Glutamatergic neuron (in vitro differentiated cells): ENCODE measurements at regions not wholly inside any gene's neighbourhood (a gene's known extent, or its start where the extent isn't known, plus 50 kb on each side); places are given as distances from the start of the nearest gene placed in this dataset.

Experiments used
- DNase-seq: peaks from one replicate; pipeline ENCODE4 v3.0.0; 2022
- H3K27ac Mint-ChIP-seq: one replicate; pipeline ENCODE4 v1.8.0; 2020; ENCODE audit warnings: mild to moderate bottlenecking, mixed read lengths, inconsistent platforms; ENCODE audit not compliant: unreplicated experiment
- H3K27me3 Mint-ChIP-seq: one replicate; pipeline ENCODE4 v1.8.0; 2020; ENCODE audit warnings: mild to moderate bottlenecking, moderate library complexity, mixed read lengths, inconsistent platforms; ENCODE audit not compliant: unreplicated experiment
- H3K36me3 Mint-ChIP-seq: one replicate; pipeline ENCODE4 v1.8.0; 2020; ENCODE audit warnings: mild to moderate bottlenecking, mixed read lengths, inconsistent platforms; ENCODE audit not compliant: unreplicated experiment
- H3K4me1 Mint-ChIP-seq: one replicate; pipeline ENCODE4 v1.8.0; 2020; ENCODE audit warnings: mild to moderate bottlenecking, low read depth, mixed read lengths, inconsistent platforms; ENCODE audit not compliant: unreplicated experiment
- H3K4me3 Mint-ChIP-seq: one replicate; pipeline ENCODE4 v1.8.0; 2020; ENCODE audit warnings: mild to moderate bottlenecking, mixed read lengths, inconsistent platforms; ENCODE audit not compliant: unreplicated experiment
- H3K9me3 Mint-ChIP-seq: one replicate; pipeline ENCODE4 v1.8.0; 2020; ENCODE audit warnings: mild to moderate bottlenecking, moderate library complexity, mixed read lengths, inconsistent platforms; ENCODE audit not compliant: unreplicated experiment
- CTCF ChIP-seq: fragments of 200-600 bp; sonication (generic); IDR thresholded peaks from one replicate; pipeline ENCODE4 v1.5.0; 2021; ENCODE audit not compliant: partially characterized antibody, unreplicated experiment

- DNase-seq: no peak
- no peaks in the 10 kb centered on the region for H3K9me3 Mint-ChIP-seq
- H3K36me3 Mint-ChIP-seq: no peaks in the 10 kb centered on the region
- no peak overlapping the region for H3K27ac Mint-ChIP-seq
- no peaks in the 10 kb centered on the region for H3K4me1 Mint-ChIP-seq
- H3K4me3 Mint-ChIP-seq: no peak overlapping the region
- no peaks in the 10 kb centered on the region for H3K27me3 Mint-ChIP-seq
- TF ChIP-seq CTCF: no peak
Observed at GRCh38 chr6:19002976-19003560, 615.9 kb downstream of the RNF144B start.

GRCh38 chr6:19004176-19004575 is 617.0 kb downstream of the RNF144B start:
- H3K9me3 Mint-ChIP-seq: no peaks in the 10 kb centered on the region
- no peak for TF ChIP-seq CTCF
- no peaks in the 10 kb centered on the region for H3K27me3 Mint-ChIP-seq
- no peak overlapping the region for H3K27ac Mint-ChIP-seq
- H3K36me3 Mint-ChIP-seq: no peaks in the 10 kb centered on the region
- DNase-seq: no peak
- H3K4me3 Mint-ChIP-seq: no peak overlapping the region
- H3K4me1 Mint-ChIP-seq: no peaks in the 10 kb centered on the region

GRCh38 chr6:19009769-19010168 is 622.6 kb downstream of the RNF144B start:
- H3K36me3 Mint-ChIP-seq: no peaks in the 10 kb centered on the region

GRCh38 chr6:19013026-19013705 is 626.0 kb downstream of the RNF144B start:
- DNase-seq: no peak
- no peaks in the 10 kb centered on the region for H3K4me1 Mint-ChIP-seq

More at GRCh38 chr6:19009769-19010168, 622.6 kb downstream of the RNF144B start:
- no peaks in the 10 kb centered on the region for H3K4me1 Mint-ChIP-seq
- no peak overlapping the region for H3K27ac Mint-ChIP-seq
- H3K4me3 Mint-ChIP-seq: no peak overlapping the region
- no peaks in the 10 kb centered on the region for H3K9me3 Mint-ChIP-seq
- no peaks in the 10 kb centered on the region for H3K27me3 Mint-ChIP-seq
- no peak for DNase-seq
- no peak for TF ChIP-seq CTCF

More at GRCh38 chr6:19013026-19013705, 626.0 kb downstream of the RNF144B start:
- Mint-ChIP-seq H3K9me3 (no peaks in the 10 kb centered on the region), H3K36me3 (no peaks in the 10 kb centered on the region), H3K27ac (no peak overlapping the region), H3K27me3 (no peaks in the 10 kb centered on the region), H3K4me3 (no peak overlapping the region)
- no peak for TF ChIP-seq CTCF
